ENCODE measurements at regions not wholly inside any gene's neighbourhood (a gene's known extent, or its start where the extent isn't known, plus 50 kb on each side); places are given as distances from the start of the nearest gene placed in this dataset.

- Histone ChIP-seq H3K27ac (ENCODE audit: low read depth in 1 of 2, low read length in 2 of 2) (no peak overlapping the region), H3K4me1 (ENCODE audit: control insufficient read depth in 4 of 4, insufficient read depth in 4 of 4, low read length in 3 of 4) (no peaks in the 10 kb centered on the region), H3K9me3 (ENCODE audit: control insufficient read depth in 4 of 4, low read length in 3 of 4) (no peaks in the 10 kb centered on the region), H3K27me3 (ENCODE audit: control insufficient read depth in 4 of 4, insufficient read depth in 4 of 4, low read length in 3 of 4) (peaks cover 0 to under 1% (median 0%) of the 10 kb centered on the region in 4 donors), H3K9ac (ENCODE audit: low read depth in 1 of 2, low read length in 2 of 2) (no peak overlapping the region), H3K4me3 (ENCODE audit: low read depth in 1 of 3, low read length in 3 of 3) (no peak overlapping the region), H3K36me3 (ENCODE audit: control insufficient read depth in 4 of 4, insufficient read depth in 3 of 4, low read depth in 1 of 4, low read length in 3 of 4) (no peaks in the 10 kb centered on the region)
- TF ChIP-seq NR2F2 (IDR thresholded peaks at IDR 0.05) (no peak), RAD21 (IDR thresholded peaks at IDR 0.05) (no peak), CTCF (IDR thresholded peaks at IDR 0.05; ENCODE audit: low read depth, low read length, missing input control) (no peak), HNF4G (IDR thresholded peaks at IDR 0.05) (no peak), RXRA (IDR thresholded peaks at IDR 0.05) (no peak), GABPA (IDR thresholded peaks at IDR 0.05 in 1 of 2, conservative IDR thresholded peaks at IDR 0.05 in 1 of 2) (no peak), JUND (IDR thresholded peaks at IDR 0.05) (no peak), HNF4A (conservative IDR thresholded peaks at IDR 0.05) (no peak), EGR1 (IDR thresholded peaks at IDR 0.05; ENCODE audit: low read depth in 2 of 2) (no peak), REST (IDR thresholded peaks at IDR 0.05) (no peak), FOXA2 (IDR thresholded peaks at IDR 0.05) (no peak), MAX (IDR thresholded peaks at IDR 0.05) (no peak), ZBTB33 (IDR thresholded peaks at IDR 0.05) (no peak)
- no peak for DNase-seq (ENCODE audit: low spot score)
- WGBS: 88% methylated on average over 2 of the region's 2 CpGs
Observed at GRCh38 chr2:16308816-16309215, 356.8 kb downstream of the CYRIA start.

- 37% methylated on average over 2 of the region's 2 CpGs for WGBS
- Histone ChIP-seq H3K27me3 (ENCODE audit: control insufficient read depth in 4 of 4, insufficient read depth in 4 of 4, low read length in 3 of 4) (peaks cover 0 to 3% (median 0%) of the 10 kb centered on the region in 4 donors), H3K36me3 (ENCODE audit: control insufficient read depth in 4 of 4, insufficient read depth in 3 of 4, low read depth in 1 of 4, low read length in 3 of 4) (no peaks in the 10 kb centered on the region), H3K27ac (ENCODE audit: low read depth in 1 of 2, low read length in 2 of 2) (no peak overlapping the region), H3K9ac (ENCODE audit: low read depth in 1 of 2, low read length in 2 of 2) (no peak overlapping the region), H3K4me3 (ENCODE audit: low read depth in 1 of 3, low read length in 3 of 3) (no peak overlapping the region), H3K4me1 (ENCODE audit: control insufficient read depth in 4 of 4, insufficient read depth in 4 of 4, low read length in 3 of 4) (no peaks in the 10 kb centered on the region), H3K9me3 (ENCODE audit: control insufficient read depth in 4 of 4, low read length in 3 of 4) (peaks cover 0 to 4% (median 2%) of the 10 kb centered on the region in 4 donors)
- TF ChIP-seq FOXA2 (IDR thresholded peaks at IDR 0.05) (no peak), RXRA (IDR thresholded peaks at IDR 0.05) (no peak)
- no peak for DNase-seq (ENCODE audit: low spot score)
Observed at GRCh38 chr2:16304876-16305590, 360.6 kb downstream of the CYRIA start.
